IMR-90 (cell line): ENCODE measurements at regions not wholly inside any gene's neighbourhood (a gene's known extent, or its start where the extent isn't known, plus 50 kb on each side); places are given as distances from the start of the nearest gene placed in this dataset.

Source experiments
- ATAC-seq: fragments of 200-7000 bp; cut with Tn5 transposase; 2 replicates; pipeline ENCODE4 v1.9.1; 2020; ENCODE audit warnings: low read depth, mild to moderate bottlenecking, moderate library complexity
- BruUV-seq: library from RNA; stranded (reverse); fragments of 400-500 nt; replicated peaks from 2 replicates; lab custom pipeline; 2021; lab: Mats Ljungman, UMichigan
- CTCF ChIA-PET: fragments of 300-600 bp; formaldehyde crosslinking; extraction: SDS; loops from one replicate; lab custom pipeline; 2021; ENCODE audit warnings: antibody characterized with exemption; lab: Yijun Ruan, JAX
- POLR2A ChIA-PET: fragments of 300-600 bp; sonication (Branson Sonifier 250); formaldehyde crosslinking; loops from one replicate; lab custom pipeline; 2022; ENCODE audit warnings: antibody characterized with exemption; ENCODE audit not compliant: unreplicated experiment; lab: Charles Lee
- DNase-seq: peaks from one replicate; pipeline ENCODE4 v3.0.0; 2013
- H2AFZ ChIP-seq: replicated peaks from 2 replicates; pipeline ENCODE3; 2013; ENCODE audit warnings: low read length, mild to moderate bottlenecking; ENCODE audit not compliant: poor library complexity
- H2AK5ac ChIP-seq: 2 replicates; pipeline ENCODE4 v1.6.1; 2013; ENCODE audit warnings: low read depth, low read length, inconsistent platforms
- H2AK9ac ChIP-seq: replicated peaks from 2 replicates; pipeline ENCODE3; 2013; ENCODE audit warnings: mild to moderate bottlenecking, low read depth, low read length, moderate library complexity; ENCODE audit not compliant: poor library complexity
- H2BK120ac ChIP-seq: 2 replicates; pipeline ENCODE4 v1.6.1; 2013; ENCODE audit warnings: low read depth, low read length, inconsistent platforms
- H2BK15ac ChIP-seq: 3 replicates; pipeline ENCODE4 v1.6.1; 2013; ENCODE audit warnings: low read depth, low read length, inconsistent platforms
- H2BK20ac ChIP-seq: 2 replicates; pipeline ENCODE4 v1.6.1; 2013; ENCODE audit warnings: low read depth, mild to moderate bottlenecking, inconsistent platforms, low read length, moderate library complexity
- H2BK5ac ChIP-seq: 2 replicates; pipeline ENCODE4 v1.6.1; 2013; ENCODE audit warnings: mild to moderate bottlenecking, low read depth, low read length, inconsistent platforms; ENCODE audit not compliant: poor library complexity, severe bottlenecking
- H3K14ac ChIP-seq: replicated peaks from 2 replicates; pipeline ENCODE4 v1.6.1; 2013; ENCODE audit warnings: low read depth, low read length, inconsistent platforms
- H3K18ac ChIP-seq: 2 replicates; pipeline ENCODE4 v1.6.1; 2013; ENCODE audit warnings: low read depth, low read length, control low read depth
- H3K23ac ChIP-seq: 2 replicates; pipeline ENCODE4 v1.6.1; 2013; ENCODE audit warnings: low read depth, low read length, inconsistent platforms
- H3K27ac ChIP-seq: 2 replicates; pipeline ENCODE4 v1.5.1; 2013; ENCODE audit warnings: mild to moderate bottlenecking, control low read depth, low read length; ENCODE audit not compliant: insufficient read depth
- H3K27me3 ChIP-seq: 2 replicates; pipeline ENCODE4 v1.6.1; 2013; ENCODE audit warnings: low read length; ENCODE audit not compliant: control insufficient read depth, insufficient read depth
- H3K36me3 ChIP-seq: 2 replicates; pipeline ENCODE4 v1.6.1; 2013; ENCODE audit warnings: low read length, mixed read lengths; ENCODE audit not compliant: control insufficient read depth, insufficient read depth
- H3K4ac ChIP-seq: 2 replicates; pipeline ENCODE4 v1.6.1; 2013; ENCODE audit warnings: low read depth, low read length, inconsistent platforms
- H3K4me1 ChIP-seq: 2 replicates; pipeline ENCODE4 v1.6.1; 2013; ENCODE audit warnings: low read length, mixed read lengths; ENCODE audit not compliant: control insufficient read depth, insufficient read depth
- H3K4me2 ChIP-seq: 2 replicates; pipeline ENCODE4 v1.6.1; 2013; ENCODE audit warnings: low read depth, mild to moderate bottlenecking, control low read depth, low read length, moderate library complexity
- H3K4me3 ChIP-seq: 2 replicates; pipeline ENCODE4 v1.5.1; 2013; ENCODE audit warnings: low read depth, mild to moderate bottlenecking, control low read depth, low read length, moderate library complexity; ENCODE audit not compliant: insufficient read depth
- H3K56ac ChIP-seq: 2 replicates; pipeline ENCODE4 v1.6.1; 2013; ENCODE audit warnings: low read length, inconsistent platforms; ENCODE audit not compliant: insufficient read depth; ENCODE audit errors: extremely low read depth
- H3K79me1 ChIP-seq, 2 experiments: 2 replicates each; pipeline ENCODE4 v1.6.1; 2013; ENCODE audit warnings: low read length in 2 of 2, inconsistent platforms in 1 of 2, low read depth in 1 of 2
- H3K9ac ChIP-seq: 2 replicates; pipeline ENCODE4 v1.6.1; 2013; ENCODE audit warnings: low read depth, low read length, control low read depth
- H3K9me1 ChIP-seq: 2 replicates; pipeline ENCODE4 v1.6.1; 2013; ENCODE audit warnings: low read length, inconsistent platforms; ENCODE audit not compliant: insufficient read depth
- H3K9me3 ChIP-seq: 2 replicates; pipeline ENCODE4 v1.6.1; 2013; ENCODE audit warnings: low read length; ENCODE audit not compliant: control insufficient read depth, insufficient read depth
- H4K20me1 ChIP-seq: 2 replicates; pipeline ENCODE4 v1.6.1; 2013; ENCODE audit warnings: low read length, inconsistent platforms; ENCODE audit not compliant: insufficient read depth
- H4K5ac ChIP-seq: 2 replicates; pipeline ENCODE4 v1.6.1; 2013; ENCODE audit warnings: mild to moderate bottlenecking, low read depth, low read length, control low read depth
- H4K8ac ChIP-seq, 2 experiments: 2 replicates each; pipeline ENCODE4 v1.6.1; 2013; ENCODE audit warnings: low read depth in 2 of 2, low read length in 2 of 2, control low read depth in 1 of 2, inconsistent platforms in 1 of 2
- H4K91ac ChIP-seq: 2 replicates; pipeline ENCODE4 v1.6.1; 2013; ENCODE audit warnings: low read depth, low read length, inconsistent platforms; ENCODE audit not compliant: insufficient read depth
- BHLHE40 ChIP-seq: fragments of 150-350 bp; IDR thresholded peaks from 2 replicates; pipeline ENCODE4 v1.6.1; 2016; ENCODE audit warnings: mild to moderate bottlenecking, low read depth, low read length
- CEBPB ChIP-seq: IDR thresholded peaks from 2 replicates; pipeline ENCODE4 v1.6.1; 2012; ENCODE audit warnings: low read depth, low read length, improper control_type of control experiment
- CHD1 ChIP-seq: IDR thresholded peaks from 2 replicates; pipeline ENCODE4 v1.6.1; 2012; ENCODE audit warnings: low read depth, low read length, improper control_type of control experiment
- CTCF ChIP-seq: conservative IDR thresholded peaks from 2 replicates; pipeline ENCODE4 v1.5.1; 2012; ENCODE audit warnings: mild to moderate bottlenecking, low read depth, low read length, improper control_type of control experiment
- FOS ChIP-seq: fragments of 150-350 bp; IDR thresholded peaks from 2 replicates; pipeline ENCODE4 v1.6.1; 2016; ENCODE audit warnings: low read depth, low read length
- MAFK ChIP-seq: IDR thresholded peaks from 2 replicates; pipeline ENCODE4 v1.6.1; 2012; ENCODE audit warnings: low read depth, low read length, improper control_type of control experiment
- MAZ ChIP-seq: IDR thresholded peaks from 2 replicates; pipeline ENCODE4 v1.6.1; 2012; ENCODE audit warnings: low read depth, mild to moderate bottlenecking, low read length, improper control_type of control experiment, moderate library complexity, borderline replicate concordance
- MXI1 ChIP-seq: IDR thresholded peaks from 2 replicates; pipeline ENCODE4 v1.6.1; 2012; ENCODE audit warnings: low read depth, mild to moderate bottlenecking, low read length, moderate library complexity, borderline replicate concordance
- NFE2L2 ChIP-seq: fragments of 150-350 bp; IDR thresholded peaks from 2 replicates; pipeline ENCODE4 v1.6.1; 2016; ENCODE audit warnings: low read depth, mild to moderate bottlenecking, low read length
- POLR2A ChIP-seq: IDR thresholded peaks from 2 replicates; pipeline ENCODE4 v1.6.1; 2012; ENCODE audit warnings: mild to moderate bottlenecking, low read depth, low read length
- RAD21 ChIP-seq: IDR thresholded peaks from 2 replicates; pipeline ENCODE4 v1.6.1; 2012; ENCODE audit warnings: low read length, improper control_type of control experiment
- RCOR1 ChIP-seq: IDR thresholded peaks from 2 replicates; pipeline ENCODE4 v1.6.1; 2012; ENCODE audit warnings: mild to moderate bottlenecking, low read length, improper control_type of control experiment; ENCODE audit not compliant: insufficient replicate concordance
- RFX5 ChIP-seq: IDR thresholded peaks from 2 replicates; pipeline ENCODE4 v1.8.0; 2012; ENCODE audit warnings: low read depth, mild to moderate bottlenecking, low read length, moderate library complexity
- SMC3 ChIP-seq: fragments of 150-350 bp; IDR thresholded peaks from 2 replicates; pipeline ENCODE4 v1.6.1; 2016; ENCODE audit warnings: low read depth, mild to moderate bottlenecking, antibody characterized with exemption, low read length, moderate library complexity
- USF2 ChIP-seq: fragments of 150-350 bp; IDR thresholded peaks from 2 replicates; pipeline ENCODE4 v1.6.1; 2017; ENCODE audit warnings: mild to moderate bottlenecking, antibody characterized with exemption, low read length, low read depth
- WGBS, 2 experiments: methylation state at CpG; one replicate each; pipeline versions ENCODE4 v1.1.5 to v1.1.7; 2013; ENCODE audit warnings: missing lambda C conversion rate in 2 of 2; ENCODE audit not compliant: insufficient read length in 1 of 2; ENCODE audit errors: extremely low coverage in 2 of 2; 5-methylcytosine and 5-hydroxymethylcytosine counted together
- dilution Hi-C: fragments of 300-500 bp; cut with HindIII; formaldehyde crosslinking; loops from one replicate; pipeline ENCODE4 v1.14.3; 2018; ENCODE audit warnings: low sequenced_read_pairs; ENCODE audit not compliant: unreplicated experiment
- in situ Hi-C: fragments of 300-500 bp; cut with MboI; formaldehyde crosslinking; loops from 3 replicates; pipeline ENCODE4 v1.14.3; 2019; ENCODE audit warnings: low sequenced_read_pairs, inconsistent platforms, mixed read lengths
- intact Hi-C: fragments of 100-400 bp; cut with micrococcal nuclease; formaldehyde crosslinking; loops from 2 replicates; pipeline ENCODE4 v1.10.0; 2022
- TF ChIP-seq, protein P1 (sequence below): fragments of 150-350 bp; IDR thresholded peaks from 2 replicates; pipeline ENCODE4 v1.6.1; 2016; ENCODE audit warnings: low read depth, mild to moderate bottlenecking, low read length, moderate library complexity, borderline replicate concordance

DNA sequence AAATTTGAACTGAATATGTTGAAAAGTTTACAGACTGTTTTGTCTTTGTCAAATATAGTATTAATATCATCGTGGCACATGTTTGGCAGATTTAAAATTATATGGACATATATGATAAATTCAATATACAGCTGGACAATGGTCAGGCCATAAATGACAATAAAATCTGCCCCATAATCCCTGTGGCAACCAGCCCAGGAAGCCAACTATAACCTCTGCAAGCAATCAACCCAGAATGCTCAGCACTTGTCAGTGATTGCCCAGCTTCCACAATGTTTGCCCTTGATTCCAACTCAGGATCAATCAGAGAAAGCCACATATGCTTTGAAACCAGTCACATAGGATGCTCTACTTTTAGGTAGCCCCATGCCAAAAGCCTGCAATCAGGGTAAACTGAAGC is 671.9 kb downstream of the SUCLG1 start:
- ChIA-PET POLR2A (no interaction called here), CTCF (no interaction called here)
- no peaks in the 10 kb centered on the region for H3K4me1 ChIP-seq
- H3K14ac ChIP-seq: no peak overlapping the region
- no peak overlapping the region for H4K5ac ChIP-seq
- no peak overlapping the region for H3K4me2 ChIP-seq
- no peak overlapping the region for H2AK5ac ChIP-seq
- H2BK20ac ChIP-seq: no peak overlapping the region
- H2AK9ac ChIP-seq: no peak overlapping the region
- no peaks in the 10 kb centered on the region for H3K9me3 ChIP-seq
- no peak overlapping the region for H2AFZ ChIP-seq
- BruUV-seq: no TSS peak
- H3K4ac ChIP-seq: no peak overlapping the region
- dilution Hi-C loops (no loop called here), in situ Hi-C loops (no loop called here), intact Hi-C loops (no loop called here)
- H2BK15ac ChIP-seq: no peak overlapping the region
- no peak overlapping the region for H3K56ac ChIP-seq
- no peaks in the 10 kb centered on the region for H3K9me1 ChIP-seq
- H3K27ac ChIP-seq: no peak overlapping the region
- no peak overlapping the region for H3K23ac ChIP-seq
- DNase-seq (no peak), ATAC-seq (no peak)
- no CpG with 5 or more reads among the region's 1 CpG for WGBS, 2 experiments
- no peak overlapping the region for H2BK120ac ChIP-seq
- no peak overlapping the region for H4K91ac ChIP-seq
- H4K20me1 ChIP-seq: no peaks in the 10 kb centered on the region
- TF ChIP-seq, protein P1, sequence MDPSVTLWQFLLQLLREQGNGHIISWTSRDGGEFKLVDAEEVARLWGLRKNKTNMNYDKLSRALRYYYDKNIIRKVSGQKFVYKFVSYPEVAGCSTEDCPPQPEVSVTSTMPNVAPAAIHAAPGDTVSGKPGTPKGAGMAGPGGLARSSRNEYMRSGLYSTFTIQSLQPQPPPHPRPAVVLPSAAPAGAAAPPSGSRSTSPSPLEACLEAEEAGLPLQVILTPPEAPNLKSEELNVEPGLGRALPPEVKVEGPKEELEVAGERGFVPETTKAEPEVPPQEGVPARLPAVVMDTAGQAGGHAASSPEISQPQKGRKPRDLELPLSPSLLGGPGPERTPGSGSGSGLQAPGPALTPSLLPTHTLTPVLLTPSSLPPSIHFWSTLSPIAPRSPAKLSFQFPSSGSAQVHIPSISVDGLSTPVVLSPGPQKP: no peak
- TF ChIP-seq BHLHE40: no peak
- TF ChIP-seq RAD21: no peak
- no peak for TF ChIP-seq FOS
- no peak for TF ChIP-seq POLR2A
- no peak for TF ChIP-seq CEBPB
- TF ChIP-seq CHD1: no peak
- no peak for TF ChIP-seq CTCF
- no peak for TF ChIP-seq RFX5
- TF ChIP-seq MXI1: no peak
- no peak for TF ChIP-seq MAFK
- no peak for TF ChIP-seq SMC3
- no peak for TF ChIP-seq USF2
- no peak for TF ChIP-seq NFE2L2
- no peak for TF ChIP-seq MAZ
- no peak for TF ChIP-seq RCOR1
- H3K36me3 ChIP-seq: no peaks in the 10 kb centered on the region
- H3K9ac ChIP-seq: no peak overlapping the region
- H3K4me3 ChIP-seq: no peak overlapping the region
- H4K8ac ChIP-seq: no peak overlapping the region
- no peaks in the 10 kb centered on the region for H3K79me1 ChIP-seq
- H3K18ac ChIP-seq: no peak overlapping the region
- H2BK5ac ChIP-seq: no peak overlapping the region
- H3K27me3 ChIP-seq: no peaks in the 10 kb centered on the region
